ENCODE measurements at regions not wholly inside any gene's neighbourhood (a gene's known extent, or its start where the extent isn't known, plus 50 kb on each side); places are given as distances from the start of the nearest gene placed in this dataset.

- Histone ChIP-seq H4K20me1 (ENCODE audit: insufficient read depth) (no peaks in the 10 kb centered on the region), H3K9me3 (0 out of 2 replicates have a peak, but pooled peaks cover 6% of the 10 kb centered on the region), H3K4me2 (no peak overlapping the region), H3K4me3 (ENCODE audit: low read depth in 2 of 2, low read length in 1 of 2) (no peak overlapping the region), H3K79me2 (ENCODE audit: insufficient read depth) (no peaks in the 10 kb centered on the region), H3K9me2 (no peaks in the 10 kb centered on the region; the same call in 1 of the 2 replicates), H3K9ac (no peak overlapping the region), H3K27ac (ENCODE audit: low read depth in 2 of 2, low read length in 1 of 2) (no peak overlapping the region), H3K27me3 (ENCODE audit: insufficient read depth) (no peaks in the 10 kb centered on the region), H2AFZ (ENCODE audit: low read depth) (no peak overlapping the region), H3K36me3 (replicated peaks in 1 of 2; ENCODE audit: control insufficient read depth in 1 of 2, insufficient read depth in 2 of 2, low read length in 1 of 2) (no peaks in the 10 kb centered on the region), H3F3A (replicated peaks; ENCODE audit: insufficient read depth) (no peaks in the 10 kb centered on the region), H3K4me1 (ENCODE audit: control insufficient read depth in 1 of 2, insufficient read depth in 2 of 2, low read depth in 1 of 2, low read length in 1 of 2) (no peaks in the 10 kb centered on the region; a peak in 1 of 4 replicates)
- CTCF ChIA-PET: no interaction called here
- POLR2A ChIA-PET: no interaction called here
- TF ChIP-seq RFX5 (IDR thresholded peaks at IDR 0.05; ENCODE audit: low read length) (no peak), MAX (IDR thresholded peaks at IDR 0.05; ENCODE audit: low read depth) (no peak), POLR2AphosphoS5 (IDR thresholded peaks at IDR 0.05; ENCODE audit: low read depth, low read length) (no peak), ELF1 (IDR thresholded peaks at IDR 0.05) (no peak), FOXJ3 (CRISPR knock-in tag; IDR thresholded peaks at IDR 0.05) (no peak), NFIC (IDR thresholded peaks at IDR 0.05; ENCODE audit: borderline replicate concordance) (no peak), RAD21 (IDR thresholded peaks at IDR 0.05; ENCODE audit: low read length) (no peak), TEAD4 (IDR thresholded peaks at IDR 0.05; ENCODE audit: borderline replicate concordance, insufficient read depth) (no peak), IRF3 (IDR thresholded peaks at IDR 0.05; ENCODE audit: low read depth, low read length) (no peak), CHD2 (IDR thresholded peaks at IDR 0.05; ENCODE audit: low read length, partially characterized antibody) (no peak), REST (IDR thresholded peaks at IDR 0.05; ENCODE audit: low read depth, low read length) (no peak), USF1 (IDR thresholded peaks at IDR 0.05; ENCODE audit: borderline replicate concordance, low read depth) (no peak), NRF1 (IDR thresholded peaks at IDR 0.05; ENCODE audit: low read depth, low read length) (no peak), PBX3 (IDR thresholded peaks at IDR 0.05) (no peak)
- WGBS (ENCODE audit: low lambda C conversion rate): 64% methylated on average over 2 of the region's 8 CpGs
- no peak for DNase-seq
Measured at GRCh38 chr2:192313773-192314172, 119.0 kb upstream of the TMEFF2 start.
